ENCODE measurements at regions not wholly inside any gene's neighbourhood (a gene's known extent, or its start where the extent isn't known, plus 50 kb on each side); places are given as distances from the start of the nearest gene placed in this dataset.

- no peak overlapping the region for H3K4me3 ChIP-seq (ENCODE audit: low read depth, low read length)
- Mint-ChIP-seq H3K27ac (ENCODE audit: unreplicated experiment) (no peak overlapping the region), H3K36me3 (ENCODE audit: insufficient read depth, unreplicated experiment) (no peaks in the 10 kb centered on the region), H3K4me1 (ENCODE audit: low read depth, unreplicated experiment) (no peaks in the 10 kb centered on the region), H3K4me3 (ENCODE audit: unreplicated experiment) (no peak overlapping the region), H3K9me3 (ENCODE audit: unreplicated experiment) (no peaks in the 10 kb centered on the region), H3K27me3 (ENCODE audit: insufficient read depth, unreplicated experiment) (peaks cover 18% of the 10 kb centered on the region)
- no peaks in the 10 kb centered on the region for H3K36me3 ChIP-seq (ENCODE audit: control insufficient read depth, insufficient read depth, low read length)
- no peaks in the 10 kb centered on the region for H3K4me1 ChIP-seq
- H3K9me3 ChIP-seq: no peaks in the 10 kb centered on the region
- no peak for DNase-seq
- CTCF ChIA-PET: no interaction called here
- intact Hi-C loops (cut with micrococcal nuclease; ENCODE audit: unreplicated experiment): no loop called here
- no peaks in the 10 kb centered on the region for H3K27me3 ChIP-seq (replicated peaks; ENCODE audit: control insufficient read depth, insufficient read depth, low read length)
- POLR2A ChIA-PET: no interaction called here
- BruUV-seq (replicated peaks): no TSS peak
- TF ChIP-seq, protein P1, sequence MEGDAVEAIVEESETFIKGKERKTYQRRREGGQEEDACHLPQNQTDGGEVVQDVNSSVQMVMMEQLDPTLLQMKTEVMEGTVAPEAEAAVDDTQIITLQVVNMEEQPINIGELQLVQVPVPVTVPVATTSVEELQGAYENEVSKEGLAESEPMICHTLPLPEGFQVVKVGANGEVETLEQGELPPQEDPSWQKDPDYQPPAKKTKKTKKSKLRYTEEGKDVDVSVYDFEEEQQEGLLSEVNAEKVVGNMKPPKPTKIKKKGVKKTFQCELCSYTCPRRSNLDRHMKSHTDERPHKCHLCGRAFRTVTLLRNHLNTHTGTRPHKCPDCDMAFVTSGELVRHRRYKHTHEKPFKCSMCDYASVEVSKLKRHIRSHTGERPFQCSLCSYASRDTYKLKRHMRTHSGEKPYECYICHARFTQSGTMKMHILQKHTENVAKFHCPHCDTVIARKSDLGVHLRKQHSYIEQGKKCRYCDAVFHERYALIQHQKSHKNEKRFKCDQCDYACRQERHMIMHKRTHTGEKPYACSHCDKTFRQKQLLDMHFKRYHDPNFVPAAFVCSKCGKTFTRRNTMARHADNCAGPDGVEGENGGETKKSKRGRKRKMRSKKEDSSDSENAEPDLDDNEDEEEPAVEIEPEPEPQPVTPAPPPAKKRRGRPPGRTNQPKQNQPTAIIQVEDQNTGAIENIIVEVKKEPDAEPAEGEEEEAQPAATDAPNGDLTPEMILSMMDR (IDR thresholded peaks at IDR 0.05; ENCODE audit: insufficient read depth in 1 of 2, low read depth in 1 of 2, low read length in 1 of 2, severe bottlenecking in 1 of 2, unreplicated experiment in 1 of 2): no peak
These were observed 121.1 kb upstream of the ACP3 start for GRCh38 chr3:132196113-132196512.

DNA sequence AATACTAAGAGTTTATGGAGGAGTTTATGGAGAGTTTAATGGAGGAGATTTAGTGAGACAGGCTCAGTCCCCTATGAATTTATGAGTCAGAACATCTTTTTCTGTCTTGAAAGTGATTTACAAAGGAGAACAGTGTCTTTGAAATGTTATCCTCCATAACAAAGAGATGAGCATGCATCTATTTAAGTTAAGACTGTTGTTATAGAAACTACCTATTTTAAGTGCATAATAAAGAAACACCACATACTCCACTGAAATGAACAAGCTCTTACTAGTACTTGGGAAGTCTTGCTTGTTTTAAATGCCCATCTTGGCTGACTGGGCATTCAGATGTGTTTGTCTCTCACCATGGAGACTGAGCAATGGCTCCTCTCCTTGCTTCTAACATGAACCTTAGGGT, 118.7 kb upstream of the ACP3 start:
- no peaks in the 10 kb centered on the region for H3K9me3 ChIP-seq
- H3K27me3 ChIP-seq (replicated peaks; ENCODE audit: control insufficient read depth, insufficient read depth, low read length): no peaks in the 10 kb centered on the region
- intact Hi-C loops (cut with micrococcal nuclease; ENCODE audit: unreplicated experiment): no loop called here
- no TSS peak for BruUV-seq (replicated peaks)
- no peak overlapping the region for H3K4me3 Mint-ChIP-seq (ENCODE audit: unreplicated experiment)
- POLR2A ChIA-PET: no interaction called here
- H3K9me3 Mint-ChIP-seq (ENCODE audit: unreplicated experiment): no peaks in the 10 kb centered on the region
- TF ChIP-seq, protein P1 (IDR thresholded peaks at IDR 0.05; ENCODE audit: insufficient read depth in 1 of 2, low read depth in 1 of 2, low read length in 1 of 2, severe bottlenecking in 1 of 2, unreplicated experiment in 1 of 2): no peak
- H3K27ac Mint-ChIP-seq (ENCODE audit: unreplicated experiment): no peak overlapping the region
- CTCF ChIA-PET: no interaction called here
- H3K27me3 Mint-ChIP-seq (ENCODE audit: insufficient read depth, unreplicated experiment): peaks cover 15% of the 10 kb centered on the region
- no peak overlapping the region for H3K4me3 ChIP-seq (ENCODE audit: low read depth, low read length)
- no peaks in the 10 kb centered on the region for H3K4me1 ChIP-seq
- DNase-seq: no peak
- no peaks in the 10 kb centered on the region for H3K36me3 Mint-ChIP-seq (ENCODE audit: insufficient read depth, unreplicated experiment)
- no peaks in the 10 kb centered on the region for H3K36me3 ChIP-seq (ENCODE audit: control insufficient read depth, insufficient read depth, low read length)
- H3K4me1 Mint-ChIP-seq (ENCODE audit: low read depth, unreplicated experiment): no peaks in the 10 kb centered on the region

GRCh38 chr3:132199451-132199850, 117.8 kb upstream of the ACP3 start:
- POLR2A ChIA-PET: no interaction called here

More at GRCh38 chr3:132199451-132199850, 117.8 kb upstream of the ACP3 start:
- BruUV-seq (replicated peaks): no TSS peak
- Histone ChIP-seq H3K4me1 (no peaks in the 10 kb centered on the region), H3K4me3 (ENCODE audit: low read depth, low read length) (no peak overlapping the region), H3K36me3 (ENCODE audit: control insufficient read depth, insufficient read depth, low read length) (no peaks in the 10 kb centered on the region), H3K9me3 (no peaks in the 10 kb centered on the region), H3K27me3 (replicated peaks; ENCODE audit: control insufficient read depth, insufficient read depth, low read length) (no peaks in the 10 kb centered on the region)
- Mint-ChIP-seq H3K27ac (ENCODE audit: unreplicated experiment) (no peak overlapping the region), H3K36me3 (ENCODE audit: insufficient read depth, unreplicated experiment) (no peaks in the 10 kb centered on the region), H3K4me3 (ENCODE audit: unreplicated experiment) (no peak overlapping the region), H3K9me3 (ENCODE audit: unreplicated experiment) (no peaks in the 10 kb centered on the region), H3K4me1 (ENCODE audit: low read depth, unreplicated experiment) (no peaks in the 10 kb centered on the region), H3K27me3 (ENCODE audit: insufficient read depth, unreplicated experiment) (peaks cover 12% of the 10 kb centered on the region)
- DNase-seq: no peak
- CTCF ChIA-PET: no interaction called here
- TF ChIP-seq, protein P1 (IDR thresholded peaks at IDR 0.05; ENCODE audit: insufficient read depth in 1 of 2, low read depth in 1 of 2, low read length in 1 of 2, severe bottlenecking in 1 of 2, unreplicated experiment in 1 of 2): no peak
- intact Hi-C loops (cut with micrococcal nuclease; ENCODE audit: unreplicated experiment): no loop called here
